GM12878 (cell line): ENCODE measurements at regions not wholly inside any gene's neighbourhood (a gene's known extent, or its start where the extent isn't known, plus 50 kb on each side); places are given as distances from the start of the nearest gene placed in this dataset.

ENCODE experiments used
- ATF3 ChIP-seq: IDR thresholded peaks from 2 replicates; pipeline ENCODE4 v1.6.1; 2011; ENCODE audit warnings: low read depth, mild to moderate bottlenecking, low read length, moderate library complexity, borderline replicate concordance; ENCODE audit errors: extremely low read depth
- BACH1 ChIP-seq: fragments of 450-650 bp; IDR thresholded peaks from 2 replicates; pipeline ENCODE4 v1.6.1; 2017; ENCODE audit warnings: mild to moderate bottlenecking, borderline replicate concordance
- BMI1 ChIP-seq: fragments of 450-650 bp; IDR thresholded peaks from 2 replicates; pipeline ENCODE4 v1.6.1; 2016; ENCODE audit warnings: mild to moderate bottlenecking, moderate library complexity, borderline replicate concordance
- CREM ChIP-seq: IDR thresholded peaks from 2 replicates; pipeline ENCODE4 v1.6.1; 2014; ENCODE audit warnings: antibody characterized with exemption, low read depth
- CTCF ChIP-seq, 3 experiments: IDR thresholded peaks in 2 of 3; conservative IDR thresholded peaks in 1 of 3; 2 replicates each; pipeline ENCODE4 v1.5.1; 2011; ENCODE audit warnings: low read depth in 3 of 3, low read length in 3 of 3, mild to moderate bottlenecking in 3 of 3, control low read depth in 2 of 3, moderate library complexity in 2 of 3, inconsistent platforms in 1 of 3, mixed read lengths in 1 of 3; ENCODE audit not compliant: control insufficient read depth in 2 of 3, insufficient read depth in 1 of 3; ENCODE audit errors: extremely low read depth in 1 of 3
- MEF2A ChIP-seq: IDR thresholded peaks from 2 replicates; pipeline ENCODE4 v1.6.1; 2011; ENCODE audit warnings: low read depth, mild to moderate bottlenecking, low read length, moderate library complexity; ENCODE audit not compliant: insufficient read depth
- MTA3 ChIP-seq: IDR thresholded peaks from 2 replicates; pipeline ENCODE4 v1.6.1; 2012; ENCODE audit warnings: low read length, inconsistent platforms, borderline replicate concordance
- PAX8 ChIP-seq: fragments of 450-650 bp; IDR thresholded peaks from 2 replicates; pipeline ENCODE4 v1.6.1; 2017; ENCODE audit warnings: mild to moderate bottlenecking, moderate library complexity
- SMAD1 ChIP-seq: fragments of 450-650 bp; IDR thresholded peaks from 2 replicates; pipeline ENCODE4 v1.6.1; 2018; ENCODE audit warnings: mild to moderate bottlenecking, low read depth; ENCODE audit not compliant: partially characterized antibody
- SP1 ChIP-seq: IDR thresholded peaks from one replicate; pipeline ENCODE4 v1.6.1; 2011; ENCODE audit warnings: low read depth, low read length
- TAF1 ChIP-seq: IDR thresholded peaks from 2 replicates; pipeline ENCODE4 v1.6.1; 2011; ENCODE audit warnings: mild to moderate bottlenecking, low read depth, low read length, borderline replicate concordance
- TF ChIP-seq, protein P1 (sequence below): IDR thresholded peaks from 2 replicates; pipeline ENCODE4 v1.6.1; 2012; ENCODE audit warnings: mild to moderate bottlenecking, low read depth, low read length

DNA sequence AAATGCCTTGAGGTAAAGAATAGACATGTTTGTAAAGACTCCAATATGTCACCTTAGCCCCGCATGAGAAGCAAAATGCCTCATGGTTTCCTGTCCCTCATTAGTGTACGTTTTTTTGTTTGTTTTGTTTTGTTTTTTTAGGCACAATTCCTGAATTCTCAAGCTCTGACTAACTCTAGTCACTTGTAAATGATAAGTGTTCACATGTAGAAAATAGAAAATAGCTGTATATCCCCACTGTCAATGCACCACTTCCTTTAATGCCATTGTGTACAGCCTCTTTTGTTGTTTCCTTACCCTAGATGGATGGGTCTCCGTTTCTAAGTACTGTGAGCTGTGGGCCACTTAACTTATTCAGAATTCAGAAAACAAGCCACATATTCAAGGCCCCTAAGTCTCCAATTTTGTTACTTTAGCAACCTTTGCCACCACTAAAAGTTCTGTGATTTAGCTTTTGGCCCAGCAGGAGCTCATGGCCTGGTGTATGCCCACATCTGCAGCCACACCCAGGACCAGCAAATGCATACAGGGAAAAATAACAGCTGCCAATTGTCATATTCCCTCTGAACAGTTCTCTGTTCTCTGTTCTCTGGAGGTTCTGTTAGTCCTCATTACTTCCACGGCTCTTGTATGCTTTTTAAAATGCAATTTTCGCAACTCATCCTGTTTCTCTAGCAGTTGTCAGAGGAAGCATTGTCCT lies 655.5 kb downstream of the GBE1 start:
- no peak for TF ChIP-seq CTCF (IDR thresholded peaks at IDR 0.05 in 2 of 3, conservative IDR thresholded peaks at IDR 0.05 in 1 of 3; ENCODE audit: control insufficient read depth in 2 of 3, extremely low read depth in 1 of 3, insufficient read depth in 1 of 3, low read depth in 3 of 3, low read length in 3 of 3)
- TF ChIP-seq TAF1 = no peak
- TF ChIP-seq BACH1 = no peak
- no peak for TF ChIP-seq MEF2A
- no peak for TF ChIP-seq SP1
- TF ChIP-seq CREM = no peak
- TF ChIP-seq SMAD1 = no peak
- TF ChIP-seq, protein P1, sequence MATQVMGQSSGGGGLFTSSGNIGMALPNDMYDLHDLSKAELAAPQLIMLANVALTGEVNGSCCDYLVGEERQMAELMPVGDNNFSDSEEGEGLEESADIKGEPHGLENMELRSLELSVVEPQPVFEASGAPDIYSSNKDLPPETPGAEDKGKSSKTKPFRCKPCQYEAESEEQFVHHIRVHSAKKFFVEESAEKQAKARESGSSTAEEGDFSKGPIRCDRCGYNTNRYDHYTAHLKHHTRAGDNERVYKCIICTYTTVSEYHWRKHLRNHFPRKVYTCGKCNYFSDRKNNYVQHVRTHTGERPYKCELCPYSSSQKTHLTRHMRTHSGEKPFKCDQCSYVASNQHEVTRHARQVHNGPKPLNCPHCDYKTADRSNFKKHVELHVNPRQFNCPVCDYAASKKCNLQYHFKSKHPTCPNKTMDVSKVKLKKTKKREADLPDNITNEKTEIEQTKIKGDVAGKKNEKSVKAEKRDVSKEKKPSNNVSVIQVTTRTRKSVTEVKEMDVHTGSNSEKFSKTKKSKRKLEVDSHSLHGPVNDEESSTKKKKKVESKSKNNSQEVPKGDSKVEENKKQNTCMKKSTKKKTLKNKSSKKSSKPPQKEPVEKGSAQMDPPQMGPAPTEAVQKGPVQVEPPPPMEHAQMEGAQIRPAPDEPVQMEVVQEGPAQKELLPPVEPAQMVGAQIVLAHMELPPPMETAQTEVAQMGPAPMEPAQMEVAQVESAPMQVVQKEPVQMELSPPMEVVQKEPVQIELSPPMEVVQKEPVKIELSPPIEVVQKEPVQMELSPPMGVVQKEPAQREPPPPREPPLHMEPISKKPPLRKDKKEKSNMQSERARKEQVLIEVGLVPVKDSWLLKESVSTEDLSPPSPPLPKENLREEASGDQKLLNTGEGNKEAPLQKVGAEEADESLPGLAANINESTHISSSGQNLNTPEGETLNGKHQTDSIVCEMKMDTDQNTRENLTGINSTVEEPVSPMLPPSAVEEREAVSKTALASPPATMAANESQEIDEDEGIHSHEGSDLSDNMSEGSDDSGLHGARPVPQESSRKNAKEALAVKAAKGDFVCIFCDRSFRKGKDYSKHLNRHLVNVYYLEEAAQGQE = no peak
- no peak for TF ChIP-seq MTA3
- no peak for TF ChIP-seq BMI1
- no peak for TF ChIP-seq ATF3
- TF ChIP-seq PAX8 = no peak
